GM18873 (cell line): ENCODE measurements at regions not wholly inside any gene's neighbourhood (a gene's known extent, or its start where the extent isn't known, plus 50 kb on each side); places are given as distances from the start of the nearest gene placed in this dataset.

ENCODE experiments used
- ATAC-seq: cut with Tn5 transposase; IDR thresholded peaks from one replicate; pipeline ENCODE4 v1.9.1; 2021; ENCODE audit warnings: mild to moderate bottlenecking, moderate library complexity, moderate number of reproducible peaks; ENCODE audit not compliant: unreplicated experiment, low FRiP score

DNA sequence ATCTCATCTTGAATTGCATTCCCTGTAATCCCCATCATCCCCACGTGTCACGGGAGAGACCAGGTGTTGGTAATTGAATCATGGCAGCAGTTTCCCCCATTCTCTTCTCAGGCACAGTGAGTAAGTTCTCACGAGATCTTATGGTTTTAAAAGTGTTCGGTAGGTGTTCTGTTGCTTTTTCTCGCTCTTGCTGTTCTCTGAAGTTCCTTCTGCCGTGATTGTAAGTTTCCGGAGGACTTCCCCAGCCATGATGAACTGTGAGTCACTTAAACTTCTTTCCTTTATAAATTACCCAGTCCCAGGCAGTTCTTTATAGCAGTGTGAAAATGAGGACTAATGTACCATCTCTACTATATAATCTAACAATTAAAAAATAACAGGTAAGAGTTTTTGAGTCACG lies 409.9 kb upstream of the NRXN1 start:
- no peak for ATAC-seq

GRCh38 chr2:51424418-51424817 lies 392.5 kb upstream of the NRXN1 start:
- no peak for ATAC-seq

DNA sequence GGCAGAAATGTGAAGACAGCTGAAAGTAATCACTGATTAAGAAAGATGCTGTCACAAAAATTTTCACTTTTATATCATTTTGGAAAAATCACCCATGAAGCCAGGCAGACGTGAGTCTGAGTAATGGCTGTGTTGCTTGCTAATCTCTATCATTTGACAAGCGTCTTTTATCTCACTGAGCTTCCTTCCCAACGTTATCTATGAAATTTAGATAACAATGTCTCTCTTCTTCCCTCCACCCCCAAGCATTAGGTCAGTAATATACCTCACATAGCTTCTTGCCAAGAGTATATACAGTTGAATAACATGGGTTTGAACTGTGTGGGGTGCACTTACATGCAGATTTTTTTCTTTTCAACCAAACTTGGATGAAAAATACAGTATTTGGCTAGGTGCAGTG lies 388.6 kb upstream of the NRXN1 start:
- ATAC-seq, result no peak

- ATAC-seq, result no peak
Measured at GRCh38 chr2:51413726-51414125, 381.8 kb upstream of the NRXN1 start.

- no peak for ATAC-seq
Measured at GRCh38 chr2:51410331-51410730, 378.4 kb upstream of the NRXN1 start.

GRCh38 chr2:51409920-51410319 lies 378.0 kb upstream of the NRXN1 start:
- ATAC-seq, result no peak

DNA sequence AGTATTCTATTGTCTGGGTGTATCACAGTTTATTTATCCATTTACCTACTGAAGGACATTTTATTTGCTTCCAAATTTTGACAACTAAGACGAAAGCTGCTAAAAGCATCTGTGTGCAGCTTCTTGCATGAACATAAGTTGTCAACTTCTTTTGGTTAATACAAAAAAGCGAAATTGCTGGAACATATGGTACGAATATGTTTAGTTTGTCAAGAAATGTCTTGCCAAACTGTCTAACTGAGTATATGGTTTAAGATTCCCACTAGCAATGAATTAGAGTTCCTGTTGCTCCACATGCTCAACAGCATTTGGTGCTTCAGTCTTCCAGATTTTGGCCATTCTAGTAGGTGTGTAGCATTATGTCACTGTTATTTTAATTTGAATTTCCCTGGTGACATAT lies 372.3 kb upstream of the NRXN1 start:
- no peak for ATAC-seq

DNA sequence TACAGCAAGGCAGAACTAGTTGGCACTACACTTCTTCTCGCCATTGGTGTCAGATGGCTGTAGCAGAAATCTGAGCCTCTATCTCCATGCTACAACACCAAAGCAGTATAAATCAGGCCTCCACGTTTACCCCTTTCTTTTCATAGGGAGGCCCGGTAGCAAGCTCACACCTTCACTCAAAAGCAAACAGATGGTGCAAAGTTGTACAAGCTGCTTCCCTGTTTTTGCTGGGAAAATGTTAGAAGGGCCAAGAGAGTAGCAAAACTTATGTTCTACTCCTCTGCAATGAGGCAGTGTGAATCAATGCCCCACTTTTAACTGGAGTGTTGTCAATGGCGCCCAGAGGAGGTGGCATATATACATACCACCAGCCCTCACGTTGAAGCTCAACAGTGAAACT lies 369.6 kb upstream of the NRXN1 start:
- no peak for ATAC-seq

DNA sequence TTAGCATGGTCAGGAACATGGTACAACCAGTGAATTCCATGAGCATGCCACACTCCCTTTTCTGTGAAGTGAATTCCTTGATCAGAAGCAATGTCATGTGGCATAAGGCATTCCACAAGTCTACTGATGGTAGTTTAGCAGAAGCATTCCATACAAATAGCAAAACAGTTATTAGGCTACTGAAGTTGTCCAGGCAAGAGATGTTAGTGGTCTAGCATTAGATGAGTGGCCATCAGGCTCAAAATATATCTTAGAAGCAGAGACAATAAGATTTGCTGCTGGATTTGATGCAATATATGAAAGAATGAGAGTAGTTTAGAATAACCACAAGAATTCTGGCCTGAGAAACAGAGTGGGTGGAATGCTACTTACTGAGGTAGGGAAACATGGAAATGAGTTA lies 355.3 kb upstream of the NRXN1 start:
- no peak for ATAC-seq

DNA sequence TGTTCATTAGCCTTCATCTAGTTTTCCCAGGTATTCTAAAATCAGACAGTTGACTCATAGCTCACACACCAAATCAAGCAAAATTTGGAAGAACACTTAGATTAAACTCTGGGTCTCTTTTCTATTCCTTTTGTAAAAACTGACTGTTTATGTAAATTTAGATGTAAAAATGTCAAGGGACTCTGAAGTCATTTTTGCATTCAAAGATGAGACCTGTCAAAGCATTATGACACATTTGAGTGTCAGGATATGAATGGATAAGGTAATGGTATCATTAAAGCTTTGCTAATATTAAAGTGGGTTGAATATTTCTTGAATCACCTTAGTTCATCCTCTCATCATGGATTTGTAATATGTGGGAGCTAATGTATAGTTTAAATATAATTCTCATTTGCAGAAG lies 348.1 kb upstream of the NRXN1 start:
- no peak for ATAC-seq

DNA sequence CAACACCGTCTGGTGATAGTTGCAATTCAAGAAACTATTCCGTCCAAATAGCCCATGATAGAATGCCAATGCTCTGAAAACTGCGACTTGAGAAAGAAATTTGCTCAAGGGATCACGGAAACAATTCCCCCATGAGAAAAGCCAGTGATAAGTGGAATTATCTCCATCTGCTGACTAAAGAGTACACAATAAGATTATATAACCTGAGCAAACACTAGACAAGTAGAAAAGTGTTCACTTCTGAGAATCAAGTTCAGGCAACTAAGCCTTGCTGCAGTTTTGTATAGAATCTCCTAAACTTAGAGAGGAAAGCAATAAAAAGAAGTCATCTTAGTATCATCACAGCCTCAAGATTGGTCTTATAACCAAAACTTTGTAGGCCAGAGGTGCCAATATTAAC lies 336.3 kb upstream of the NRXN1 start:
- ATAC-seq, result no peak

- no peak for ATAC-seq
Measured at GRCh38 chr2:51350100-51350499, 318.2 kb upstream of the NRXN1 start.

DNA sequence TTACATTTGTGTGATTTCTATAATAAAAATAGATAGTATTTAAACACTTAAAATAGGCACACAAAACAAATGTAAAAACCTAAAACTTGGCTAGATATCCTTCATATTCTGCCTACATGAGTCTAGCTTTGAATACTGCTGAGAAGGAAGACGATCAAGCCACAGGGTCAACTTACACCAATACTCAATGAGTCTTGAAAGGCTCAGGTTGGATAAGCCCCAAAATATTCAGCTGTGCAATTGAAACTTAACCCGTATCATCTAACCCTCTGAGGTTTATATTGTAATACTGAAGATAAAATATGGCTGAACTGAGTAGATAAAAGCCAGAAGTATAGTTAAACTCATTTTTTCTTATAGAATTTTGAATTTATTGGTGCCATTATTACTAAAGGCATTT lies 313.0 kb upstream of the NRXN1 start:
- no peak for ATAC-seq

DNA sequence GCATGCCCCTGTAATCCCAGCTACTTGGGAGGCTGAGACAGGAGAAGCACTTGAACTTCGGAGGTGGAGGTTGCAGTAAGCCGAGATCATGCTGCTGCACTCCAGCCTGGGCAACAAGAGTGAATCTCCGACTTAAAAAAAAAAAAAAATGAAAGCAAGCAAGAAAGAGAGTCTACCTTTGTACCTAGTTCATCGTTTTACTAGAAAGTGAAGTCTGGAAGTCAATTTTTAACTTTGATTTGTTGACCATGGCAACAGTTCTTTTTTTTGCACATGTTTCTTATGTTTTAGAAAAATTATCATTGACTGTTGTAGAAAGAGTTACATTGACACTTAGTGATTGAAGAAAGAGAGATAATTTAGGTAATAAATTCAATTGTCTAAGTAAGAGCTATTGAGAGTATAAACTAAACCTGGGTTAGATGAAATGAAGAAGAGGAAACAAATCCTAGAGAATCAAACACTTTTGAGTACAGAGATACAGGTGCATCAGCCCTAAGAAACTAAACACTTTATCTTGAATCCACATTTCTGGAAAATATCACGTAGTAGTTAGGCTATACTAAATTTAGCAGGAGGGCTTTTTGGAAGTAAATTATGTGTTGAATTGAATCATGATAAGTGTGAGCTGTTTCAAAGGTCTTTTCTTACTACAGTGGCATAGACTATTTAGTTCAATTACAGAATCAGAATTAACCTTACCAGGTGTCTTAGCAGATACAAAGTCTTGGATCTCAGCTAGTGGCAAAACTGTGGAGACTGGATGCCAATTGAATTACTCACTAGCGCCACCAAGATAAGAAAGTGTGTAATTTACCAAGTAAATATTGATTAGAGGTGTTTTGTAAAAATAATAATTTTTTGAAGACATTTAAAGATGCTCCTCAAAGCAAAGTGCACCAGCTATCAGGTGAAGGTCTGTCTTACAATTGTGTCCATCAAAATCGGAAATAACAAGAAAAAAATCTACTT lies 303.4 kb upstream of the NRXN1 start:
- no peak for ATAC-seq

DNA sequence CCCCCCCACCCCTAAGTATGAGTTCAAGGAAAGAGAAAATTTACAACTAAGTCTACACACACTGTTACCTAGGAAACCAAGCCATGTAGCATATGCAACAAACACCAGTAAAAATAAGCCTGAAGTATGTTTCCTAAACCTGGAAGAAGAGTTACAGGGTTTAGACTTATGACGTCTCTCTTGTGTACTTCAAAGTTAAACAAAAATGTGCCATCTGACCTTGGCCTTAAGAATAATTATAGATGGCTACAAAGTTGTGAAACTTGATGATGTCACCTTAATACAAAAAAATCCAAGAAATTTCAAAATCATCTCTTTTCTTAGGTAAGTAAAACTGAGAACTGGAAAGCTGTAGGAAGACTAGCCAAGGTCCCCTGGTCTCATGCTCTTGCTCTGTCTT lies 297.6 kb upstream of the NRXN1 start:
- ATAC-seq, result no peak

DNA sequence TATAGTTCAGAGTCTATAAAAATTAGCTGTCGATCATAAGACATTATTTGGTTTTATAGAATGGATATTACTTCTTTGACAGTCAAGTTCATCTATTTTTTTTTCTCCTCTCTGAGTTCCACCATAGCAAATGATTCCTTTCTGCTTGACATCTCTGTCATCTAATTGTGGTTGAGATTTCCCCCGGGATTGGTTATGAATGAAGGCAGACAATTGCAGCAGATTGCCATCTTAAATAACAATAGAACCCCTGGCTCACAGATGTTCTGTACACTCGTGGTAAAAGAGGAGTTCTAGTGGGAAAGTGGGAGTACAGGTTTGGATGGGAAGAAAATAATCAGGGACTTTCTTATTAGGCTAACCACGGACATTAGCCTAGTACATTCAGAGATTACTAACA lies 292.1 kb upstream of the NRXN1 start:
- no peak for ATAC-seq

DNA sequence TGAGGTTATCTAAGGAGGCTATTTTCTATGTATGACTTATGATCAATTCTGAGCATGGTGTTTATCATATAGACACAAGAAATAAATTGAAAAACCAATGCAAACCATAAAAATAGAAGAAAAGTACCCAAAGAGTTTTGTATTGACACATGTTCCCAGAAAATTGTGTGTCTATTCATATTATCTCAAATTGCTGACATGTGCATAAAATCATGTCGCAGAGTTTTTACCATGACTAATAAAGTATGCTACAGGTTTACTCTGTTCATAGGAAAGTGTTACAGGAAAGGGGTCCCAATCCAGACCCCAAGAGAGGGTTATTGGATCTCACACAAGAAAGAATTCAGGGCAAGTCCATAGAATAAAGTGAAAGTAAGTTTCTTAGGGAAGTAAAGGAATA lies 290.7 kb upstream of the NRXN1 start:
- no peak for ATAC-seq

DNA sequence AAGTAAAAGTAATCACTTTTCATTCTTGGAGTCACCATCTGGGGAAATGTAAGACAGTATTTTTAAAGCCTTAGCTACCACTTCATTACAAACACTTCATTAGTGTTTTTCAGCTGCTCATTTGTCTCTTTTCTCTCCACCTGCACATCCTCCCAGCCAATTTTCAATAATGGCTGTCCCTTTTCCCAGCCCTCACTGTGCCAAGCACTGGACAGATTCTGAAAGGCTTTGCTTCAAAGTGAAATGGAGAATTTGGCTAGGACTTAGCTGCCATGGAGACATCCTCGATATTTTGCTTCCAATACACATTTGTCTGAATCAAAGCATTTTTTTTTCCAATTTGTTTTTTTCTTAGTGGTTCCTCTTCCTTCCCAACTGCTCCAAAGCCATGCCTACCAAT lies 272.4 kb upstream of the NRXN1 start:
- no peak for ATAC-seq

DNA sequence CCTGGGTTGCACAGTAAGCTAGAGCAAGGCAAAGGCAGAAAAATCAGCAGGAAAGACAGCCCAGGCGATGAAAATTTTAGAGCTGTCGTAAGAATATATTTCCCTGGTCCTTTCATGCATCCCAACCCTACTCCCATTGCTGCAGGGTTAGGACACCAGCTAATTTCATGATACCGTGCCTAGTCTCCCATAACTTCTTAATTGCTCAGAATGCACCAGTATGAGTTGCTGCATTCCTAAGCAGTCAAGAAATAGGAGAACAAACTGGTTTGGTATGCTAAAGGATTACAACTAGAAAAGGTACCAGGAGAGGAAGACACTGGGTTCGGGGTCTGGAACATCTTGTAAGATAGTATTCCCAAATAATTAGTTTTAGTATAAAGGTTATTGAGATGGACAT lies 269.4 kb upstream of the NRXN1 start:
- no peak for ATAC-seq

GRCh38 chr2:51299370-51299769 lies 267.4 kb upstream of the NRXN1 start:
- no peak for ATAC-seq

GRCh38 chr2:51297488-51297887 lies 265.6 kb upstream of the NRXN1 start:
- ATAC-seq, result no peak

GRCh38 chr2:51293566-51294200 lies 261.8 kb upstream of the NRXN1 start:
- ATAC-seq, result no peak
